ENCODE measurements at regions not wholly inside any gene's neighbourhood (a gene's known extent, or its start where the extent isn't known, plus 50 kb on each side); places are given as distances from the start of the nearest gene placed in this dataset.

- TF ChIP-seq POLR2A (IDR thresholded peaks at IDR 0.05; ENCODE audit: low read depth, low read length) (no peak), CEBPB (IDR thresholded peaks at IDR 0.05; ENCODE audit: low read depth, low read length) (no peak), FOS (IDR thresholded peaks at IDR 0.05; ENCODE audit: low read depth, low read length) (no peak), ELK1 (IDR thresholded peaks at IDR 0.05; ENCODE audit: borderline replicate concordance, low read depth, low read length) (no peak)
- TF ChIP-seq, protein P1, sequence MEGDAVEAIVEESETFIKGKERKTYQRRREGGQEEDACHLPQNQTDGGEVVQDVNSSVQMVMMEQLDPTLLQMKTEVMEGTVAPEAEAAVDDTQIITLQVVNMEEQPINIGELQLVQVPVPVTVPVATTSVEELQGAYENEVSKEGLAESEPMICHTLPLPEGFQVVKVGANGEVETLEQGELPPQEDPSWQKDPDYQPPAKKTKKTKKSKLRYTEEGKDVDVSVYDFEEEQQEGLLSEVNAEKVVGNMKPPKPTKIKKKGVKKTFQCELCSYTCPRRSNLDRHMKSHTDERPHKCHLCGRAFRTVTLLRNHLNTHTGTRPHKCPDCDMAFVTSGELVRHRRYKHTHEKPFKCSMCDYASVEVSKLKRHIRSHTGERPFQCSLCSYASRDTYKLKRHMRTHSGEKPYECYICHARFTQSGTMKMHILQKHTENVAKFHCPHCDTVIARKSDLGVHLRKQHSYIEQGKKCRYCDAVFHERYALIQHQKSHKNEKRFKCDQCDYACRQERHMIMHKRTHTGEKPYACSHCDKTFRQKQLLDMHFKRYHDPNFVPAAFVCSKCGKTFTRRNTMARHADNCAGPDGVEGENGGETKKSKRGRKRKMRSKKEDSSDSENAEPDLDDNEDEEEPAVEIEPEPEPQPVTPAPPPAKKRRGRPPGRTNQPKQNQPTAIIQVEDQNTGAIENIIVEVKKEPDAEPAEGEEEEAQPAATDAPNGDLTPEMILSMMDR (conservative IDR thresholded peaks at IDR 0.05; ENCODE audit: low read depth, low read length) = no peak
Observed at GRCh38 chr3:20914310-20914709, 728.3 kb upstream of the SGO1 start.
